C4-2B (cell line): ENCODE measurements at regions not wholly inside any gene's neighbourhood (a gene's known extent, or its start where the extent isn't known, plus 50 kb on each side); places are given as distances from the start of the nearest gene placed in this dataset.

ENCODE experiments used
- CTCF ChIP-seq: fragments of 450-650 bp; conservative IDR thresholded peaks from 2 replicates; pipeline ENCODE4 v1.5.1; 2017; ENCODE audit warnings: mild to moderate bottlenecking
- ZFX ChIP-seq: fragments of 450-650 bp; IDR thresholded peaks from 2 replicates; pipeline ENCODE4 v1.6.1; 2017

GRCh38 chr5:165425594-165425993 lies 1920.2 kb downstream of the MAT2B start:
- TF ChIP-seq CTCF: no peak
- no peak for TF ChIP-seq ZFX
